ENCODE measurements at regions not wholly inside any gene's neighbourhood (a gene's known extent, or its start where the extent isn't known, plus 50 kb on each side); places are given as distances from the start of the nearest gene placed in this dataset.

DNA sequence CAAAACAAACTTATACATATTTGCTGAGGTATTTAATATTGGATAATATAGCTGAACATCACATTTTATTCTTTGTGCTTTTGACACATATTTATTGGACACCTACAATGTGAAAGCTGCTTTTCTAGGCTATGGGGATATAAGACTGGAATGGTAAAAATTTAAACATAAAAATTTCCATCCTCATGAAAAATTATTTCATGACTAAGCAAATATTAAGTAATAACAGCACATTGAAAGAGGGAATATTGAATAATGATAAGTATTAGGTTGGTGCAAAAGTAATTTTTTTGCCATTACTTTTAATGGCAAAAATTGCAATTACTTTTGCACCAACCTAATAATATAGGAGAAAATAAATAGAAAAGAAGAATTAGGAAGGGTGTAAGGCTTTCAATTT lies 972.5 kb upstream of the CDH8 start:
- DNase-seq, result no peak

DNA sequence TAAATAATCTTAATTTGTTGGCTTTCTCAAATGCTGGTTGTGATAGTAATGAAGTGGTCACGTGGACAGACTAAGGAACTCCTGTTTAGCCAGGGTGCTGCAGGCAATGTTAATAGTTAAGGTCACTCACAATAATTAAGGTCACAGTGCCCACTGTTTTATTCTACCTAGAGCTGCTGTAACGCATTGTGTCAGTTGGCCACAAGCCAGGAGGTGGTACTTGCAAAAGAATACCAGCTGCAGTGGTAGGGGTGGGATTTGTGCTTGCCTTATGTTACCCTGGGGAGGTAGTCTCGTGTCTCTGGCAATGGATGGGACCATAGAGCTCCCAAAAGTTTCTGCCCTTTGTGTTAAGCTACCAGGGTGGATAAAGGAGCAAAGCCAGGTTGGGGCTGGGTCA lies 969.1 kb upstream of the CDH8 start:
- DNase-seq, result no peak

DNA sequence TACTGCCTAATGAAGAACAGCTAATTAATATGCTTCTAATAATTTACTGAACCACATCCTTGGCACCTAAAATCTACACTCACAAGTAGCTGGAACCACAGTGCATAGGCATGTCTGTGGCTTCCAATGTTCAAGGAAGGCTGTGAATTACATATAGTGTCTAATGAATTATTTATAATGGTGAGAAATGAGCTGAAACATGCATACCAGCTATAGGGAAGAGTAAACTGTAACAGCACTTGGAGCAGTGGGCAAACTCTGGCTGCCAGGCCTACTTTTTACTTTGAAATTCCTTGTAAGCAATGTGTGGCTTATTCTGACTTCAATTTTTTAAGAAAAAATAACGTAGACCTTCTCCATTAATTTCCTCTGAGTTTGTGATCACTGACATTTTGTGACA lies 953.2 kb upstream of the CDH8 start:
- DNase-seq, result no peak

DNA sequence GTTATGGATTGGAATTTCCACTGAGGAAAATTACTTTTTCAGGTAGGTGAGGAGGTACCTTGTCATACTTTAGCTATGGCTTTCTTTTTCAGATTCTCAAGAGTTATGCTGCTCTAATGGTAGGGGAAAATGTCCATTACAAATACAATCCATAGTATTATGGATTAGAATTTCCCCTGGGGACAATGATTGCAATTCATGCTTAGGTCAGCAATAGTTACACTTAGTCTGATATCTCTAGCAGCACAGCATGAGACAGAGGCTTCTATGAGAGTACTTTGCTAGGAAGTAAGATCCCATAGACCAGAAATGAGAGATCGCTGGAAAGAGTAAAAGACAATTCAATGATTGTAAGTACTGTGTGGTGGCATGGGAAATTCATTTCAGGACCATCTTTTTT lies 949.5 kb upstream of the CDH8 start:
- no peak for DNase-seq

DNA sequence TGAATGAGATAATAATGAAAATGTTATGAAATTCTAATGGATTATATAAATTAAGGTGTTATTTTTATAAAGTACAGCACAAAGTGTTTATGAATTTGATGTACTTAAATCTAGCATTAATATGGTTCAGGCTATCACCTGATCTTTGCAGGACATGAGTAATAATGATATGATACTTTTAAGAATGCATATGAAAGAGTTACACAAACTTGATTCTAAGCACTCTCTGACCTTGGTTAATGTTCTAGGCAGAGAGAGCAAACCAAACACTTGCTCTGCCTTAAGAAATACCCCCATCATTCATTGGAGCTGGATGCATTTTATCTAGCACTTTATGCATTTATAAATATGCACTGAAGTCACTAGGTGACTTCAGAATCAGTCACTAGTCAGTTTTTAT lies 942.2 kb upstream of the CDH8 start:
- DNase-seq, result no peak

DNA sequence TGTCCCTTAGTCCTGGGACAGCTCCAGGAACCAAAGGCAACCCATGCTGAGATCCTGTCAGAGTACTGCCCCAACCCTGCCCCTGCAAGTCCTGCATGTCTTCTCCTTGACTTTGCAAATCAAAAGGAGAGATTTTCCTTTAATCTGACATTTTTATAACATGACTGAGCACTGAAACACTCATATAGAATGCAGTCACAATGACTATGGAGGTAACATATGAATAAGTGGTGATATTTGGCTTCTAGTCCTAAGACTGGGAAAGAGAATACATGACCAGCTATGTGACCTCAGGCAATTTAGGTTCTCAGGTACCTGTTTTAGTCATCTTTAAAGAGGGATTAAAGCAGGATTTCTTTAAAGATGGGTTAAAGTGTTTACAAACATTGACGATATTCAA lies 941.6 kb upstream of the CDH8 start:
- DNase-seq, result no peak

DNA sequence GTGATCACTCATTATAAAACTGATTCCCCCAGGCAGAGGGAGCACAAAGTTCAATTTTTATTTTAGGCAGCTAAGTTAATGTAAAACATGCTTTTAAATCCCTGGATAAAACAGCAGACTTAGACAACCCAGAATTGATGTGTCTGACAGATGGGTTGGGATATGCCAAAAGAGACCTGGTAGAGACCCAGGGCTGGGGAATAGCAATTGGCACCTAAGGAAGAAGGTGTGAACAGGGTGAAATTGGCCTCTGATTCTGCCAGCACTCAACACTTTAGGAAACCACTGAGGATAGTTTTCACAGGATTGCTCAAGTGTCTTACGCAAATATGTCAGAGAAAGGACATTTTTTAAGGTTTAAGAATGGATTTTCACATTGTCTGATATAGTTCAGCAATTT lies 938.2 kb upstream of the CDH8 start:
- no peak for DNase-seq

DNA sequence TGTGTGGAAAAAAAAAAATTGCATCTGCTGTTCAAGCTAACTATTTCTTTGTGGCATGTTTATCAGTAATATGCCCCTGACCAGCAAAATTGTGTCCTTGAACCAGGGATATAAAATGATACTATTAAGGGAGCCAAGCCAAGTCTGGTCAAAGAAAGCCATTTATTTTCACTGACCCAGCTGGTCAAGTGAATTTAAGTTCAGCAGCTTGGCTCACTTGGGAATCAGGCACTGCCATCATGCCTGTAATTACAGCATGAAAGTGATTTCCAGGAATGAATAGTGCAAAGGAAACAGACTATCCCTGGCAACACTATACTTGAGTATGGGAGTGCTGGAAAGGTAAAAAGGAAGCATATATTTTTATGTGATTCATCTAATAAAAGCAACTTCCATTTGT lies 934.6 kb upstream of the CDH8 start:
- DNase-seq, result no peak

DNA sequence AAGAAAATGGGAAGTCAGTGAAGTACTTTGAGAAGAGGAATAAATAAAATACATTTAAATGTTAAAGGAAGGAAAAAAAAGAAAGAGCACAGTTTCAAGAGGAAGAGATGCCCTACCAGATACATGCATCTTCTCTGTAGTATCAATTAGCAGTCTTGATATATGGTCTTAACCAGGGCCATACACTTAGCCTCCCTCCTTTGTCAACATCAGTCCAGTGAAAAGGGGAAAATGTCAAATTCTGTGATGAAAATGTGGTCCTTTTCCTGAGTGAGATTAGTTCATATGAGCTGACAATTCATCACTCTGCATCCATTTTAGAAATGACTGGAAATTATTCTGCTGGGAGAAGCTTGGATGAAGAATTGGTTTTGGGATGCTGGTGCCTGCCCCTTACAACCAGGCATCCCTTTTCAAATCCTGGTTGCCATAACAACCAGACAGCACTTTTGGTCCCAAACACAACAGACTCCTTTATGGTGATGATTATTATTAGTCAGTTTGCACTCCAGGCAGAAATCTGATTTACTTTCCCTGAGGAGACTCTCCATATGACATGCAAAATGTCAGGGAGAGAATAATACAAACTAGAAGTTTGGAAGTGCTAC lies 933.6 kb upstream of the CDH8 start:
- no peak for DNase-seq

DNA sequence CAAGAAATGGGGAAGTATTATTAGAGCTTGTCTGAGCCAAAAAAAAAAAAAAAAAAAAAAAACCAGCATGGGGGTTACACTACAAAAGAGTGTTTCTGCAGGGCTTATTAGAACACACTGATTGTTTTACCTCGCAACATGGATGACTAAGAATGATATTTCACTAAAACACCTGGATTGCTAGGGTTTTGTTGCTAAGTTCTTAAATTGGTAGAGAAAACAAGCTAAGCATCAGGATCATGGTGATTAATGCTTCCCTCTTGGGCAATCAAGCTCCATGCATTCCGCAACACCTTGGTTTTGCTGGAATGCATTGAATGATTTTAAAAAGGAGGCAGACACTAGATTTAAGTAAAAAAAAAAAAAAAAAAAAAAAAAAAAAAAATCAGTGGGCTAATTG lies 931.4 kb upstream of the CDH8 start:
- DNase-seq, result no peak

DNA sequence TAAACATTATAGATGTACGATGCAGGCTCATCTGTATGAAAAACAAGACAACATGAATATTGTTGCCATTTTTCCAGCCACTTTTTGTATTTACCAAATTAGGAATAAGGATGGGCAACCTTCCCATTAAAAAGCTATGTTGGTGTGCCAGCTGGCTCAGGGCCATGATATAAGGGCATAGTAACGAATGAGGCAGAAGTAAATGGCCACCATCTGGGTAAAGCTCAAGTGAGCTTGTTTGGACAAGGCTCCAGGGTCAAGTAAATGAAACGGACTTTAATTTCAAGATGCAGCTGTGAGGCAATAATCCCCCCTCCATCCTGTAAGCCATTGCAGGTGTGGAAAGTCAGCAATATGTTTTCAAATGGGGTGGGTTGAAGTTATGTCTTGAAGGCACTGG lies 930.9 kb upstream of the CDH8 start:
- no peak for DNase-seq

DNA sequence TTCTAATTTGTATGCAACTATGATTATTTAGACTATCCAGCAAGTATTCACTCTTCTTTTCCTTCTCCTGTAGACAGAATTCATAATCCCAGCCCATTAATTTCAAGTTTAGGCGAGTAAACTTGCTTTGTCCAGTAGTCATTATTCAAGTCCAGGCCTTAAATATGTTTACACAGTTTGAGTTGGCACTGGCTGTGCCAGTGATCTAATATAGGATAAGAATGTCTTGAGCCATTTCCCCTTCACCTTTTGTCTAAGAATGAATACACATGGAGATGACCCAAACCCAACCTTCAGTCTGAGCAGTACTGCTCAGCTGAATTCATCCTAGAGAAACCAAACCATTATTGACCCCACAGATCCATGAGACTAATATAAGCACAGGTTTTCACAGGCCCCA lies 930.4 kb upstream of the CDH8 start:
- no peak for DNase-seq

DNA sequence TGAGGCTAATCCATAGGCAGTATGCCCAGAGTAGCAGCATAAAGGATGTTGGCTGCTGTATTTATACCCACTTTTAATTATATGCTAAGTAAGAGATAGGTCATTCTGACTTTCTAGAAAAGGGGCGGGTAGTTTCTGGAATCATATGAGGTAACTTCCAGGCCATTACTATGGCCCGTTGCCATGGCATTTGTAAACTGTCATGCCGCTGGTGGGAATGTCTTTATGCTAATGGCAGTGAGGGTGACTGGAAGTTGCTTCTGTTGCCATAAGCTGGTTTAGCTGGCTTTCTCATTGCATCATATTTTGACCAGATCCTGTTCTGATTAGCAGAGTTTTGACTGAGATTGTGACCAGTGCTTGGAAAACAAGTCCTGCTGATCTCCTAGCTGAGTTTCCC lies 929.6 kb upstream of the CDH8 start:
- DNase-seq, result no peak

DNA sequence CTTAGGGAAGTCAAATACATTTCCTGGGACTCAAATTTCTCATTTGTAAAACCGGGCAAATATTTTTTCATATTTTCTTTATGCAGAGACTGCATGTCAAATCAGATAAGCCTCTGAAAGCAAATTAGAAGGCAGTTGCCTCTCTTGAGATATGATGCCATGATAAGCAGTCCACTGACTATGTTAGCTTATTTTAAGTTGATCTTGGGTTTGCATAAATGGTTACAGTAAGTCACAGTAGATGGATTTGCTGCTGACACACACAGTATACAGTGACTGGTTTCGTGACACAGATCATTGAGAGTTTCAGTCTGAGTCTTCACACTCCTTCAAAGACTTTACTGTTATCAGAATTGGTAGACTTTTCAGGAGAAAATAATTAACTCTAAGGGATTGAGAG lies 927.6 kb upstream of the CDH8 start:
- DNase-seq, result no peak

DNA sequence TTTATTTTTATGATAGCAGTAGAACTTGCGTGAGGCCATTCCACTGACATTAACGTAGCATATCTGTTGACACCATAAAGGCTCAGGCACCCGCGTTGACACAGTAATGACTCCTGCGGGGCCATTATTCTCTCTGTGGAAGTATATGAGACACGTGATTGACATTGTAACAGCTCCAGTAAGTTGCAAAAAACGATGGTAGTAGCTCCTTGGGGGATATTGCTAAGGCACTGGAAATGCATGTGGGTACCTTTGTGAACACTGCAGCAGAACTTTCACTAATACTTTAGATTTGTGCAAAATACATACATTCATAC lies 918.8 kb upstream of the CDH8 start:
- no peak for DNase-seq

DNA sequence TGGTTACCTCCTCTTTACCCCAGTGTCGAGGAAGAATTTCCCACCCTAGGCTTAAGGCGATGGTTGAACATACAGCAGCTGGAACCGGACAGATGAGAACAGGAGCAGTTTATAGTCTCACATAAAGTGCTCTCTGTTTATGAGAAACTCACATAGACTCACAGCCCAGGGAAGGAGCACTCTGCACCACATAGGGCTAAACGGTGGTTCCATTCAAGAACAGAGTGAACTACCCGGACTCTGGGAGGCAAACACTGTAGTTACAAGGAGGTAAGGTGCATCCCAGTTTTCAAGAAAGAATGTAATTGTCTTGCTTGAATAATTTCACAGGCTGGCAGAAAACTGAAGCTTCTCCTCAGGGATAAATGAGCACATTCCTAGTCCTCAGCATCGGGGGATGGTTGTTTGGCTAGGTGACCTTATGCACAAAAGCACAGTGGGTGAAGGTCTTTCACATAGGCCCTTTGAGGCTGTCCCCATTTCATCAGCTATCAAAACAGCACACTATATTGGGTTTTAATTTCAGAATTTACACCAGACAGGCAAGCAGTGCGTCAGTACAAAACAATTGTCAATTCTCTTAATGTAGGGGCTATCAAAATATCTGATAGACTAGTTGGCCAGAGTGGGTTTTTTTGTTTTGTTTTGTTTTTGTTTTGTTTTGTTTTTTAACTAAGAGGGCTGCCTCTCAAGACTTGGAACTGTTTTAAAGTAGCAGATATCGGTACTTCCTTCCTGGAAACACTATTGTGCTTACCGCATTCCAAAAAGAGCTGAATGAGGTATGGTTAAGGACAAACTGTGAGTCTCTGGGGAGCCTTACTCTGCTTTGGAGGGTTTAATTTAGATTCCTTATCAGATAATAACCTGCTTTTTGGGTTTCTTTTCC lies 918.1 kb upstream of the CDH8 start:
- no peak for DNase-seq

DNA sequence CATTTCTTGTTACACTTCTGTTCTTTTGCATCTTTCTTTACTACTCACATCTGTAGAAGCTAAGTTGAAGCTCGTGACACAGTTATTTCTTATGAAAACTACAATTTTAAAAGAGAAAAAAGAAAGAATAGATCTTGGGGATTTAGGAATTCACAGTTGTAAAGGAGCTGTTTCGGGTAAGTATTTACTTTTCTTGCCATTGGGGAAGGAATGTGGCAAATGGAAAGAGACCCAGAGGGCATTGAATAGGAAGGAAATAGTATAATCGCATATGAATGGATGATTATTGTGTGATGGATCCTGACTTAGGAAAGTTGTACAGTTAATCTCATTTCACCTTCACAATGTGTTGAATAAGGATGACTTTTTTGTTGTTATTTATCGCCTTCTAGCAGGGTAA lies 914.1 kb upstream of the CDH8 start:
- no peak for DNase-seq

DNA sequence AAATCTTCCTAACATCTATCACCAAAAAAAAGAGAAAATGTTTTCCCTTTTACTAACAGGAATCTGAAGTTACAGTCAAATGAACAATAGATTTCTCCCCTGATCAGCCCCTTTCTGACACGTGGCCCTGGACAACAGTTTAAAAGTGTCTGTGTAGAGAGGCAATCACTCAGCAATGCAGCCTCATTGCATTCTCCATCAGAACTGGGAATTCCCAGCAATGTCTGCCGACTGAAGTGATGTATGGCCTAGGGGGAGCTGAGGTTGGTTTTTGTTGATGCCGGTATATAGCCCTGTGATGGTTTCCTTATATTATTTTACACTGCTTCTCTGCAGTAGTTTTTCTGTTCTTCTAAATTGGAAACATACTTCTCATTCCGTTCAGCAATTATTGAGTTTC lies 904.3 kb upstream of the CDH8 start:
- DNase-seq, result no peak

DNA sequence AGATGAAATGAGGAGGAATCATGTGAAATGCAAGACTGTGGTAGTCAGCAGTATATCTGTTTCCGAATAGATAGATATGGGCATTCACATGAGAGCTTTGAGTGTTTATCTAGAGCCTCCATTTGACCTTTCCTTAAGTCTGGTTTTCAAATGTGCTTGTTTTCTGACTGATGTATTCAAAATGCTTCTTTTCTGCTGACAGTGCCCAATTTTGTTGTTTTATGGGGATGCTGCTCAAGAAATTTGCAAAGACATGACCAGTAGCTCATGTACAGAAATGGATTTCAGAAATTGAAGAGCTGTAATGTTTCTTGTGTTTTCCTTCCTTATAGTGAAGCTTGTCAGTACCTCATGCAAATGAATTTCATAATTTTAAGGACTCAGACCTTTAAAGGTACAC lies 903.4 kb upstream of the CDH8 start:
- DNase-seq, result no peak

DNA sequence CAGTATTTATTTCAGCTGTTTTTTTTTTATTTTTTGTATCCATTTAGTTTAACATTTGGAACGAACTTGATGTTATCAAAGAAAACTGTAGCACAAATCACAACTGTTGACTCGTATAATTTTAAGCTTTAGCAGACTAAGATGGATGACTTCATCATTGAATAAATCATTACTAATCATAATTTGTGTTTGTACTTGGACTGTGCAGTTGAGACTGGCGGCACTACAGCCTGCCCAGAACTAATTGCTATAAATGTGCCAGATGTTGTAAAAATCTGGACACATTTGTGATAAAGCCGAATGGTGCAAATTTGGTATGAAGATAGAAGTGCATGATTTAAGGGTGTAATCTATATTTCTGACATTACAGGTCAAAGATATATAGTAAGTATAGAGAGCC lies 897.7 kb upstream of the CDH8 start:
- no peak for DNase-seq

DNA sequence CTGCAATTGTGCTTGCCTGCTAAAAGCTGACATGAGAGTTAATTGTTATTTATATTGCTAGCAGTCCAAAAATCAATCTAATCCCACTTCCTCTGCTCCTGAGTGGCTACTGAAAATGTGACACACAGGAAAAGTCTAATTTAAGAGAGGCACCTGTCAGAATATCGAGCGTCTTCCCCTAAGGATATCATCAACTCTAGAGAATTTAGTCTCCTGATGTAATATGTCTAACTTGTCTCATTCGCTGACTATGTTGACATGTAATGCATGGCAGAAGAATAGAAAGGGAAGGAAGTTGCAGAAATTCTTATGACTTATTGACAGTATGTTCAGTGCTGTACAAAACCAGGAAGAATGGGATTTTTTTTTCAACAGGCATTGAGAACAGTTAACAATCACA lies 893.4 kb upstream of the CDH8 start:
- no peak for DNase-seq

DNA sequence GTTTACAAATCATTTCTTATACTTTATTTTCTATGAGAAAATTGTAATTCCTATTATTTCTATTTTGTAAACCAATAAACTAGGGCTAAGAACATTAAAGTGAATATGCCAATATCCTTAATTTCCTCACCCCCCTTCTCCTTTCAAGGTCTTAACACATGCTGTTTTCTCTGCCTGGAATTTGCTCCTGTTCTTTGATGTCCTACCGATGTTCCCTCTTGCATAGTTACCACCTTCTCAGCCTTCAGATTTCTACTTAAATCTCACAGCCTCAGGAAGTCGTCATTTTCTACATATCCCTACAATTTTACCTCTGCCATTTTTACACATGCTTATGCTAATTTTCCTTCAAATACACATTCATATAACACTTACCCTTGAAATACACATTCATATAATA lies 890.9 kb upstream of the CDH8 start:
- DNase-seq, result no peak

DNA sequence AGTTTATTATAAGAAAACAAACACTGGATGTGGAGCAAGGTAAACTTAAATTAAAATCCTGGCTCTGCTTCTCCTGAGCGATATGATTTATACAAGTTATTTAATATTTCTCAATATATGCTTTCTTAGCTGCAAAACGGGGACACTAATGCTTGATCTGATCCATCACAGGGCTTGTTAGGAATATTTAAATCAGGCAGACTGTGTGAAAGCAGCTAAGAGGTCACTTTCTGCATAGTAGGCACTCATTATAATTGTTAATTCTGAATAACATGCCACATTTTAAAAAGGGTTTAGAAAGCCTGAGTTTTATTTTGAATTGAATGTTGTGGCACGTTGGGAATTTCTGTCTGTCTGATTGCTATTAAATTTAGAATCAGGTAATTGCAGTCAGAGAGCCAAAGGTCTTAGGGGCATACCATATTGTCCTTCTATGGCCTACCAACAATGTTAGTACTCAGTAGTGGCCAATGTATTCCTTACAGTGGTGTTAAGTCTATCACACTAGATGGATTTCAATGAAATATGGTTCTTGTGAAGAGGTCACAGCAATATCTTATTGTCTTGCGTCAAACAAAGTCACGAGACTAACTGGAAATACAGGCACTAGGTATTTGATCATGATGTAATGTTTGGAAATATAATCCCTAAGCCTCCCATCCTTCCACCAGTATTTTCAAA lies 890.0 kb upstream of the CDH8 start:
- no peak for DNase-seq

DNA sequence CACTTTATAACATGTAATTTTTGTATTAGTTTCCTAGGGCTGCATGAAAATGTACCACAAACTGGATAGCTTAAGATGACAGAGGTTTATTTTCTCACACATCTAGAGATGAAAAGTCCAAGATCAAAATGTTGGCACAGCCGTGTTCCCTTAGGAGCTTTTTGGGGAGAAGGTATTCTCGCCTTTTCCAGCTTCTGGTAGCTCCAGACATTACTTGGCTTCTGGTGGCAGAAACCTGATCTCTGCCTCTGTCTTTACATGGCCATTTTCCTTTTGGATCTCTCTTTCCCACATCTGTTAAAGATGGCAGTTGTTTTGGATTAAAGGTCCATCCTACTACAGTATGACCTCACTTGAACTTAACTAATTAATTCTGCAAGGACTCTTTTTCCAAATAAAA lies 885.7 kb upstream of the CDH8 start:
- no peak for DNase-seq

DNA sequence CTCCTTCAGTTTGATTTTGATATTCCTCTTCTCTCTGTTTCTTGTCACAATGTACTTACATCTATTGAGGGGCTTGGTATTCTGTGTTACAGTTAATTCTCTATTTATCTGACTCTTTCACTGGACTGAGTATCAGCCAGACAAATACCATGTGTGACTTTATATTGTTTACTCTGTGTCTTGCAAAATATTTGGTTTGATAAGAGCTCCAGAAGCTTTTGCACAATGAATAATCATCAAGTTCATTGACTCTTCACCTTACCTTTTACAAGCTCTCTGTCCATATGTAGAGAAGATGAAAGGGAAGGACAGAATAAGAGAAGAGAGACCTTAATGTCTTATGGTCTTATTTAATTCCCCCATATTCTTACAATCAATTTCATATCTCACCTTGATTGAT lies 877.7 kb upstream of the CDH8 start:
- no peak for DNase-seq

Data from activated naive CD4-positive, alpha-beta T cell treated with Interleukin-2 at 50 U/mL for 16 hours (primary cell).